ENCODE measurements at regions not wholly inside any gene's neighbourhood (a gene's known extent, or its start where the extent isn't known, plus 50 kb on each side); places are given as distances from the start of the nearest gene placed in this dataset.
"Not testable (repeated sequence)": the region's sequence is repeated elsewhere in the genome, so short reads cannot be mapped to it uniquely, and the experiment has no call there.

GRCh38 chr1:43019226-43019625 is 60.6 kb upstream of the SLC2A1 start:
- Histone ChIP-seq H2AFZ (ENCODE audit: low read depth, low read length) (no peak overlapping the region), H4K20me1 (ENCODE audit: insufficient read depth, low read length) (no peaks in the 10 kb centered on the region), H3K79me2 (ENCODE audit: low read length) (no peaks in the 10 kb centered on the region), H3K4me3 (ENCODE audit: low read length) (no peak overlapping the region), H3K9ac (ENCODE audit: low read length) (no peak overlapping the region), H3K4me1 (ENCODE audit: low read length) (no peaks in the 10 kb centered on the region), H3K9me3 (ENCODE audit: insufficient read depth, low read length) (no peaks in the 10 kb centered on the region), H3K27ac (ENCODE audit: low read length) (no peak overlapping the region), H3K36me3 (replicated peaks; ENCODE audit: low read depth, low read length) (no peaks in the 10 kb centered on the region), H3K4me2 (ENCODE audit: low read length) (no peak overlapping the region), H3K27me3 (ENCODE audit: low read depth, low read length) (peaks cover 4% of the 10 kb centered on the region; the same call in 1 of the 2 replicates)
- TF ChIP-seq EZH2phosphoT487 (IDR thresholded peaks at IDR 0.05; ENCODE audit: low read depth) (no peak), CTCF (IDR thresholded peaks at IDR 0.05; ENCODE audit: low read depth, low read length) (no peak)

- H3K27ac ChIP-seq (ENCODE audit: low read length), result no peak overlapping the region
- no peak overlapping the region for H3K4me3 ChIP-seq (ENCODE audit: low read length)
- no peak for TF ChIP-seq EZH2phosphoT487 (IDR thresholded peaks at IDR 0.05; ENCODE audit: low read depth)
- TF ChIP-seq CTCF (IDR thresholded peaks at IDR 0.05; ENCODE audit: low read depth, low read length), result no peak
Observed at GRCh38 chr1:43018121-43018520, 59.5 kb upstream of the SLC2A1 start.

GRCh38 chr1:43015269-43015668 is 56.6 kb upstream of the SLC2A1 start:
- no peak for TF ChIP-seq EZH2phosphoT487 (IDR thresholded peaks at IDR 0.05; ENCODE audit: low read depth)
- TF ChIP-seq CTCF (IDR thresholded peaks at IDR 0.05; ENCODE audit: low read depth, low read length), result no peak
- H3K27ac ChIP-seq (ENCODE audit: low read length), result no peak overlapping the region

More at GRCh38 chr1:43018121-43018520, 59.5 kb upstream of the SLC2A1 start:
- H3K36me3 ChIP-seq (replicated peaks; ENCODE audit: low read depth, low read length), result no peaks in the 10 kb centered on the region
- no peaks in the 10 kb centered on the region for H3K4me1 ChIP-seq (ENCODE audit: low read length)
- peaks cover 11% of the 10 kb centered on the region; the same call in 1 of the 2 replicates for H3K27me3 ChIP-seq (ENCODE audit: low read depth, low read length)
- no peaks in the 10 kb centered on the region for H3K9me3 ChIP-seq (ENCODE audit: insufficient read depth, low read length)
- H3K9ac ChIP-seq (ENCODE audit: low read length), result no peak overlapping the region
- no peak overlapping the region for H2AFZ ChIP-seq (ENCODE audit: low read depth, low read length)
- no peak overlapping the region for H3K4me2 ChIP-seq (ENCODE audit: low read length)
- no peaks in the 10 kb centered on the region for H3K79me2 ChIP-seq (ENCODE audit: low read length)
- H4K20me1 ChIP-seq (ENCODE audit: insufficient read depth, low read length), result no peaks in the 10 kb centered on the region

GRCh38 chr1:43014579-43014978 is 55.9 kb upstream of the SLC2A1 start:
- not testable (repeated sequence) for H3K36me3 ChIP-seq (replicated peaks; ENCODE audit: low read depth, low read length); H2AFZ ChIP-seq (ENCODE audit: low read depth, low read length); H3K9ac ChIP-seq (ENCODE audit: low read length); H3K9me3 ChIP-seq (ENCODE audit: insufficient read depth, low read length); H3K4me3 ChIP-seq (ENCODE audit: low read length); H4K20me1 ChIP-seq (ENCODE audit: insufficient read depth, low read length); H3K4me2 ChIP-seq (ENCODE audit: low read length); H3K79me2 ChIP-seq (ENCODE audit: low read length); H3K27ac ChIP-seq (ENCODE audit: low read length); H3K4me1 ChIP-seq (ENCODE audit: low read length)
- H3K27me3 ChIP-seq (ENCODE audit: low read depth, low read length), result peaks cover 17% of the 10 kb centered on the region; the same call in 1 of the 2 replicates

More at GRCh38 chr1:43015269-43015668, 56.6 kb upstream of the SLC2A1 start:
- Histone ChIP-seq H4K20me1 (ENCODE audit: insufficient read depth, low read length) (no peaks in the 10 kb centered on the region), H3K27me3 (ENCODE audit: low read depth, low read length) (peaks cover 17% of the 10 kb centered on the region; the same call in 1 of the 2 replicates), H3K9ac (ENCODE audit: low read length) (no peak overlapping the region), H3K4me2 (ENCODE audit: low read length) (no peak overlapping the region), H3K4me3 (ENCODE audit: low read length) (no peak overlapping the region), H3K9me3 (ENCODE audit: insufficient read depth, low read length) (no peaks in the 10 kb centered on the region), H3K4me1 (ENCODE audit: low read length) (no peaks in the 10 kb centered on the region), H2AFZ (ENCODE audit: low read depth, low read length) (no peak overlapping the region), H3K79me2 (ENCODE audit: low read length) (no peaks in the 10 kb centered on the region), H3K36me3 (replicated peaks; ENCODE audit: low read depth, low read length) (no peaks in the 10 kb centered on the region)
